GM23248 (cell line): ENCODE measurements at regions not wholly inside any gene's neighbourhood (a gene's known extent, or its start where the extent isn't known, plus 50 kb on each side); places are given as distances from the start of the nearest gene placed in this dataset.
"Not testable (repeated sequence)": the region's sequence is repeated elsewhere in the genome, so short reads cannot be mapped to it uniquely, and the experiment has no call there.

Experiments
- DNase-seq: peaks from one replicate; pipeline ENCODE4 v3.0.0-alpha.2; 2015
- H2AFZ ChIP-seq: fragments of 200-600 bp; sonication (generic); 2 replicates; pipeline ENCODE4 v1.6.1; 2016; ENCODE audit warnings: antibody characterized with exemption
- H3F3A ChIP-seq: fragments of 200-600 bp; sonication (generic); 2 replicates; pipeline ENCODE4 v1.6.1; 2016; ENCODE audit warnings: mild to moderate bottlenecking, antibody characterized with exemption, mixed run types; ENCODE audit not compliant: insufficient read depth
- H3K27ac ChIP-seq: fragments of 200-600 bp; sonication (generic); 2 replicates; pipeline ENCODE4 v1.5.1; 2016; ENCODE audit warnings: mild to moderate bottlenecking
- H3K27me3 ChIP-seq: fragments of 200-600 bp; sonication (generic); replicated peaks from 2 replicates; pipeline ENCODE4 v1.6.1; 2016; ENCODE audit warnings: mild to moderate bottlenecking; ENCODE audit not compliant: insufficient read depth
- H3K36me3 ChIP-seq: fragments of 200-600 bp; sonication (generic); 2 replicates; pipeline ENCODE4 v1.6.1; 2016; ENCODE audit warnings: low read depth, mild to moderate bottlenecking
- H3K4me1 ChIP-seq: fragments of 200-600 bp; sonication (generic); 2 replicates; pipeline ENCODE4 v1.6.1; 2016; ENCODE audit warnings: mild to moderate bottlenecking; ENCODE audit not compliant: insufficient read depth
- H3K4me2 ChIP-seq: fragments of 200-600 bp; sonication (generic); one replicate; pipeline ENCODE4 v1.6.1; 2016; ENCODE audit warnings: mild to moderate bottlenecking; ENCODE audit not compliant: unreplicated experiment
- H3K4me3 ChIP-seq: fragments of 200-600 bp; sonication (generic); 2 replicates; pipeline ENCODE4 v1.5.1; 2016; ENCODE audit warnings: mild to moderate bottlenecking
- H3K79me2 ChIP-seq: fragments of 200-600 bp; sonication (generic); 2 replicates; pipeline ENCODE4 v1.6.1; 2016; ENCODE audit warnings: mild to moderate bottlenecking; ENCODE audit not compliant: insufficient read depth
- H3K9ac ChIP-seq: fragments of 200-600 bp; sonication (generic); 2 replicates; pipeline ENCODE4 v1.6.1; 2016; ENCODE audit warnings: mild to moderate bottlenecking
- H3K9me2 ChIP-seq: fragments of 200-600 bp; sonication (generic); 2 replicates; pipeline ENCODE4 v1.6.1; 2016; ENCODE audit warnings: mixed run types, mild to moderate bottlenecking, moderate library complexity; ENCODE audit not compliant: insufficient read depth
- H3K9me3 ChIP-seq: fragments of 200-600 bp; sonication (generic); one replicate; pipeline ENCODE4 v1.6.1; 2017; ENCODE audit warnings: low read depth
- H4K20me1 ChIP-seq: fragments of 200-600 bp; sonication (generic); 2 replicates; pipeline ENCODE4 v1.6.0; 2016; ENCODE audit not compliant: insufficient read depth
- whole genome bisulfite sequencing, 2 experiments: methylation state at CpG; one replicate each; pipeline ENCODE4 v1.1.6; 2015 to 2017; ENCODE audit warnings: low lambda C conversion rate in 2 of 2, low coverage in 1 of 2; ENCODE audit errors: missing lambda C conversion rate in 2 of 2; 5-methylcytosine and 5-hydroxymethylcytosine counted together
- in situ Hi-C: fragments of 300-500 bp; cut with MboI; formaldehyde crosslinking; loops from 2 replicates; pipeline ENCODE4 v1.15.0; 2020

DNA sequence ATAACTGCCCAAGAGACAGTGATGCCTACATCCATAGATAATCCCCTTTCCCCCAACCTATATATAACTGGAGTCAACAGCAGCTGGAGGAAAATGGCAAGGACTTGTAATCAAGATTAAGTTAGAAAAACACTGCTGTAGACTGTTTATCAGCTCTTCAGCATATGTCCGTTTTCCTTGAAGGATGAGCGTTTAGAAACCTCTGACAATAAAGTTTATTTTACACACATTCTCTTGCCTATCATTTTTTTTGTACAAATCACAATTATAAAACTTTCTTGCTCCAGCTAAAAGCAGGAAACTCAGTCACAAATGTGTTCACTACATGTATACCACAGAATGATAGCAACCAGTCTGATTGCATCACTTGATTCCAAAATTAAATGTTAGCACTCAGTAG, 50.8 kb downstream of the PPIAL4G start:
- WGBS, 2 experiments, result 94 to 100% methylated on average over 2 of the region's 2 CpGs
- H3K4me2 ChIP-seq, H3K27ac ChIP-seq, H3K9me3 ChIP-seq, H2AFZ ChIP-seq, H3K27me3 ChIP-seq, H3K79me2 ChIP-seq, H3K9ac ChIP-seq, H3K9me2 ChIP-seq, H3K4me1 ChIP-seq, H3F3A ChIP-seq, DNase-seq, H3K36me3 ChIP-seq, in situ Hi-C loops, H3K4me3 ChIP-seq, H4K20me1 ChIP-seq: not testable (repeated sequence)

DNA sequence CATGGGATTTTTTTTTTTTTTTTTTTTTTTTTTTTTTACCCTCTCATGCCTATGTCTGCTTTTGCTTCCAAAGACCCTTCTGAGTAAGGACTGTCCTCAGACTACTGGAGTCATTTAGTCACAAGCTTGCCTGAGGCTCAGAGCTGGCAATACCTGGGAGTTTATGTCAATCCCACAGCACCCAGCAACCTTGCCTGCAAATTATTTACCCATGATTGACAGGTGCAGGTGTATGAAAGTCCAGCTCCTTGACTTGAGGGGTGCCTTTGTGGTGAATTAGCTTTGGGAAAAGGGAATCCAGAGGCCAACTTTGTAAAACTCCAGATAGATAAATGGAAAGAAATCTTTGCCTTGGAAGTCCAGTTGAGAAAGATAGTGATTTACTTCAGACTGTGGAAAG, 53.2 kb downstream of the PPIAL4G start:
- H3K27me3 ChIP-seq, H3K36me3 ChIP-seq, H3K27ac ChIP-seq, H4K20me1 ChIP-seq, in situ Hi-C loops, H3K9me3 ChIP-seq, H3K4me1 ChIP-seq, H3F3A ChIP-seq, H3K79me2 ChIP-seq, H3K9ac ChIP-seq, H2AFZ ChIP-seq, H3K4me3 ChIP-seq, H3K4me2 ChIP-seq, DNase-seq, H3K9me2 ChIP-seq: not testable (repeated sequence)

DNA sequence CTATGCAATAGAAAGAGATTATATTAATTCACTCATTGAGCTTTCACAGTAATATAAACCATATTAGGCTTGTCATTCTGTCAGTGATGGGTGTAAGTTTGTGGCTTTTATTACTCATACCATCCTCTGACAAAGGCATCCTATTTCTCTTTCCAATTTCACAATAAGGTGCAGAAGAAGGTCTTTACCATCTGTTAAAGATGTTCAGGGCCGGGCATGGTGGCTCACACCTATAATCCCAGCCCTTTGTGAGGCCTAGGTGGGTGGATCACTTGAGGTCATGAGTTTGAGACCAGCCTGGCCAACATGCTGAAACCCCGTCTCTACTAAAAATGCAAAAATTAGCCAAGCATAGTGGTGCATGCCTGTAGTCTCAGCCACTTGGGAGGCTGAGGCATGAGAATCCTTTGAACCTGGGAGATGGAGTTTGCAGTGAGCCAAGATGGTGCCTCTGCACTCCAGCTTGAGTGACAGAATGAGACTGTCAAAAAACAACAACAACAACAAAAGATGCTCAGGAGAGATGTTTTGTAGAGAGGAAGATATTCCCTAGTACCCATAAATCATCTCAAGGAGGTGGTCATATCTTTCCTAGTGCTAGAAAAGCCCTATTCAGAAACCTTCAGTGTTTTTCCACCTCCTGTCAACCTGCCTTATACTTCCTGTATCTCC, 56.0 kb downstream of the PPIAL4G start:
- H3K4me1 ChIP-seq, result peaks cover 17% of the 10 kb centered on the region
- H3K36me3 ChIP-seq, H3K9ac ChIP-seq, H3K27me3 ChIP-seq, H3K4me2 ChIP-seq, H3F3A ChIP-seq, H3K9me3 ChIP-seq, H3K27ac ChIP-seq, H3K79me2 ChIP-seq, in situ Hi-C loops, H3K4me3 ChIP-seq, H3K9me2 ChIP-seq, H4K20me1 ChIP-seq, H2AFZ ChIP-seq: not testable (repeated sequence)
- 79 to 92% methylated on average over 2 of the region's 2 CpGs for WGBS, 2 experiments
- DNase-seq, result peak; percentile 52

DNA sequence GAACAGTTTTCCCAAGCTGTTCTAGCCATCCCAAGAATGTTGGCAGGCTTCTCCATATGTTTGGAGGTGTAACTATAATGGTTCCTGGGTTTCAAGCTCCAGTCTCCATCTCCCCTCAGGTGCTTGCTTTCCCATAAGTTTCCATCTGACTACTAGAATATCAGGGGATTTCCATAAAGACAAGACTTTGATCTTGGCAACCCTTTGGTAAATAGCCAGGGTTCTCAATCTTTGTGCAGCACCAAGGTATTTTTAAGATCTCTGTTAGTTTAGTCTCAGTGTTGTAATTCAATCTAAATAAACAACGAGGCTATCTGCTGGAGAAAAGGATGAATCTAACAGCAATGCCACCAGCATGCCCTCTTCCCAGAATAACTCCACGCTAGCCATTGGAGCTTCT, 56.7 kb downstream of the PPIAL4G start:
- H3K27ac ChIP-seq, H2AFZ ChIP-seq, H3K9me2 ChIP-seq, DNase-seq, H3K27me3 ChIP-seq, H3K9ac ChIP-seq, H3K4me2 ChIP-seq, H3K9me3 ChIP-seq, H4K20me1 ChIP-seq, H3K36me3 ChIP-seq, in situ Hi-C loops, H3F3A ChIP-seq, H3K4me3 ChIP-seq, H3K79me2 ChIP-seq: not testable (repeated sequence)
- peaks cover 17% of the 10 kb centered on the region for H3K4me1 ChIP-seq
- 93 to 95% methylated on average over 2 of the region's 2 CpGs for WGBS, 2 experiments

DNA sequence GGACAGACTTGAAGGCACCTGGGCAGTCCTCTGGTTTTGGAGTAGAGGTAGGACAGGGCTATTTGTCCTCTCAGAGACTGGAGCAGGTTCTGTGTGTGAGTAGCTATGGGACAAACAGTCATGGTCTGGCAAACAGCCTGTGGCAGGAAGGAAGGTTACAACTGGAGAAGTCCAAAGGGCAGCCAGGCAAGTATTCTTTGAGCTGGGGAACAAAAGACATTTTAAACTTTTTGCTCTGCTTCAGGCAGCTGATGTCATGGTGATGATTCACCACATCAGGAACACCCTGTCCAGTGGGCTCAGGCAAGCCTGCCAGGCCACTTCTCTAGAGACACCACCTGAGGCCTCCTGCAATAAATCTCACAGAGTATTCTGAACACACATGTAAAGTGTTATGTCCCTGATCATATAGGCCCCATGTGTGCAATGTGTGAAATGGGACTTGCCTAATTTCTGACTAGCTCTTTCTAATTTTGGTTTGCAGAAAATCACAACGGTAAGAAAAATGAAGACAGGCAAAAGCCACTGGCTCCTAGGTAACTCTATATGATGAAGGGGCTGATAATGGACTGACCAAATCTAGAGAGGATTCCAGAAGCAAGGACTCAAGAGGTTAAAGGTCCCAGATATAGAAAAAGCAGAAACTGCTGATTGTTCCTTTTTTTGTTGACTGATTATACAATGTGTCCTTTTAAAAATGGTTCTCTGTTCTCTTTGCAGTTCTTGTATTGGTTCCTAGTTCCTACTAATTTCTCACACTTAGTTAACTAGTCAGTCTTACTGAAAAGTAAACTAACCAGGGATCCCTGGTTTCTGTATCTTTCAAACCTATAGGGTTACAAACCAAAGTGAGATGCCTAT, 58.7 kb downstream of the PPIAL4G start:
- in situ Hi-C loops, H3F3A ChIP-seq, H3K36me3 ChIP-seq, H3K9ac ChIP-seq, H3K4me3 ChIP-seq, H4K20me1 ChIP-seq, H3K4me2 ChIP-seq, H3K9me3 ChIP-seq, H2AFZ ChIP-seq, H3K79me2 ChIP-seq, H3K9me2 ChIP-seq, H3K27me3 ChIP-seq: not testable (repeated sequence)
- DNase-seq, result peak; percentile 73
- 97 to 100% methylated on average over 1 of the region's 1 CpG for WGBS, 2 experiments
- Histone ChIP-seq H3K4me1 (peaks cover 17% of the 10 kb centered on the region), H3K27ac (0 out of 2 replicates have a peak overlapping the region, but pooled peaks have one; percentile 26)

DNA sequence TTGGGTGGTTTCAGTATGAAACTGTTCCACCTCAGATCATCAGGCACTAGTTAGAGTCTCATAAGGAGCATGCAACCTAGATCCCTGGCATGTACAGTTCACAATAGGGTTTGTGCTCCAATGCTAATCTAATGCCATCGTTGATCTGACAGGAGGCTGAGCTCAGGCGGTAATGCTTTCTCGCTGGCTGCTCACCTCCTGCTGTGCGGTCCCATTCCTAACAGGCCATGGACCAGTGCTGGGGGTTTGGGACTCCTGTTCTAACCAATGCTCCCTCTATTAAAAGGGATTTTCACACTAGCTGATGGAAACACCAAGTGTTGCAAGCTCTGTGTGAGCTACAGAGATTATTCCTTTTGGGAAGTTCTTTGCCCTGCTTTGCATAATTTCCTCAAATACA, 60.2 kb downstream of the PPIAL4G start:
- H2AFZ ChIP-seq, H3K27me3 ChIP-seq, H3K79me2 ChIP-seq, H3K36me3 ChIP-seq, H3K4me3 ChIP-seq, H4K20me1 ChIP-seq, H3F3A ChIP-seq, H3K4me2 ChIP-seq, in situ Hi-C loops, H3K9me2 ChIP-seq, H3K9ac ChIP-seq, DNase-seq, H3K9me3 ChIP-seq, H3K27ac ChIP-seq: not testable (repeated sequence)
- 89 to 100% methylated on average over 3 to 4 of the region's 4 CpGs for WGBS, 2 experiments
- H3K4me1 ChIP-seq, result peaks cover 17% of the 10 kb centered on the region

DNA sequence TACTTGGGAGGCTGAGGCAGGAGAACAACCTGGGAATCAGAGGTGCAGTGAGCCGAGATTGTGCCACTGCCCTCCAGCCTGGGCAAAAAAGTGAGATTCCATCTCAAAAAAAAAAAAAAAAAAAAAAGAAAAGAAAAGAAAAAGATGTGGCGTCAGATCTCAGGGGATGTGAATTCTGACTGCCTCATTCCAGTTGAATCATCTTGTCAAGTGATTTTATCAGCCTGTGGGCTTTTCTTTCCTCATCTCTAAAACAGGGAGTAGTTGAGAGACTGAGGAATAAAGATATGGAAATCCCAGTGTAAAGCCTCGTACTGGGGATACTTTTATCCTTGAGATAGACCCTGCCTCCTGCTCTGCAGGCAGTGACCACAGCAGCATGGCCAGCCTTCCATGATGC, 65.9 kb downstream of the PPIAL4G start:
- H2AFZ ChIP-seq, H3K9me3 ChIP-seq, H3K79me2 ChIP-seq, in situ Hi-C loops, H3K36me3 ChIP-seq, H3F3A ChIP-seq, H3K4me3 ChIP-seq, H3K27me3 ChIP-seq, H4K20me1 ChIP-seq, H3K4me2 ChIP-seq, H3K9ac ChIP-seq, DNase-seq, H3K9me2 ChIP-seq, H3K27ac ChIP-seq, H3K4me1 ChIP-seq: not testable (repeated sequence)
- WGBS, 2 experiments, result 96 to 98% methylated on average over 2 to 3 of the region's 3 CpGs
